Tibial artery (tissue), 4 donors: ENCODE measurements at regions not wholly inside any gene's neighbourhood (a gene's known extent, or its start where the extent isn't known, plus 50 kb on each side); places are given as distances from the start of the nearest gene placed in this dataset.
A peak's percentile ranks its signal among the peaks of the same experiment; 100 is the strongest.
"Not testable (repeated sequence)": the region's sequence is repeated elsewhere in the genome, so short reads cannot be mapped to it uniquely, and the experiment has no call there.

Experiments
- DNase-seq, 2 donors: peaks; one replicate each; pipeline ENCODE4 v3.0.0-alpha.2; 2019
- H3K27ac ChIP-seq, 2 donors: fragments of 200-600 bp; sonication (generic) in 1 of 2; 1 replicate in 1 of 2; 2 replicates in 1 of 2; pipeline ENCODE4 v1.5.1; 2018 to 2019; ENCODE audit warnings: mild to moderate bottlenecking in 1 of 2
- H3K27me3 ChIP-seq, 2 donors: fragments of 200-600 bp; sonication (generic) in 1 of 2; one replicate each; pipeline versions ENCODE4 v1.5.1 to v1.6.0; 2016 to 2019
- H3K36me3 ChIP-seq, 3 donors: fragments of 200-600 bp; sonication (generic) in 2 of 3; one replicate each; pipeline ENCODE4 v1.5.1; 2016 to 2019; ENCODE audit warnings: mild to moderate bottlenecking in 2 of 3
- H3K4me1 ChIP-seq, 4 donors: fragments of 200-600 bp; sonication (generic) in 2 of 4; 1 replicate in 3 of 4; 2 replicates in 1 of 4; pipeline ENCODE4 v1.5.1; 2016 to 2019
- H3K4me3 ChIP-seq, 2 donors: fragments of 200-600 bp; sonication (generic) in 1 of 2; 1 replicate in 1 of 2; 2 replicates in 1 of 2; pipeline ENCODE4 v1.5.1; 2018 to 2019; ENCODE audit warnings: mild to moderate bottlenecking in 2 of 2
- H3K9me3 ChIP-seq, 3 donors: fragments of 200-600 bp; sonication (generic) in 1 of 3; one replicate each; pipeline ENCODE4 v1.5.1; 2016 to 2019
- intact Hi-C: fragments of 100-400 bp; cut with DNase I; formaldehyde crosslinking; loops from one replicate; pipeline ENCODE4 v1.15.0; 2023; ENCODE audit warnings: low total_unique reads

DNA sequence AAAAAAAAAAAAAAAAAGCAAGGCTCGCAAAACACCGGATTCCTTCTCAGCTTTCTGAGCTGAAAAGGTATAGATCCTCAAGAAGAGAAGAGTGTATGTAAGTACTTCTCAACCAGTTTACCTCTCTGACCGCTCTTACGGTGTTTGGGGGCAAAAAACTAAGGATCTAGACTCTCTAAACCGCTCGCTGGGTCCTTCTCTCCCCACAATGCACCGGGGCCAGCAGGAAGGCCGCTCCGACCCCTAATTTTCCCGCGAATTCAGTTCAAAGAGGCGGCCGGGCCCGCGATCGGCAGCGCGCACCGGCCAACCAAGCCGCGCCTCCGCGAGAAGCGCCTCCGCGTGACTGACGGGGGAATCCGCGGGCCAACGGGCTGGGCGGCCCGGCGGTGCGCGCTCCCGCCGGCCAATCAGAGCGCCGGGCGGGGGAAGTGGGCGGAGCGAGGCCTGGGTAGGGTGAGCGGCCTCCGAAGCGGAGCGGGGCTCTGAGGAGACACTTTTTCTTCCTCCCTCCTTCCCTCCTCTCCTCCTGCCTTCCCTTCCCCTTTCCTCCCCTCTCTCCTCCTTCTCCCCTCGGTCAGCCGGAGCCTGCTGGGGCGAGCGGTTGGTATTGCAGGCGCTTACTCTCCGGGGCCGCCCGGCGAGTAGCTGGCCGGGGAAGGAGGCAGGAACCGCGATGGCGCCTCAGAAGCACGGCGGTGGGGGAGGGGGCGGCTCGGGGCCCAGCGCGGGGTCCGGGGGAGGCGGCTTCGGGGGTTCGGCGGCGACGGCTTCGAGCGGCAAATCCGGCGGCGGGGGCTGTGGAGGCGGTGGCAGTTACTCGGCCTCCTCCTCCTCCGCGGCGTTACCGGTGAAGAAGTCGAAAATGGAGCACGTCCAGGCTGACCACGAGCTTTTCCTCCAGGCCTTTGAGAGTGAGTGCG is 93.0 kb downstream of the CRLF3 start:
- H3K27me3 ChIP-seq, intact Hi-C loops, H3K36me3 ChIP-seq, H3K9me3 ChIP-seq: not testable (repeated sequence)
- peak; percentile 80 to 93 for DNase-seq
- H3K27ac ChIP-seq = peak overlapping the region; percentile 87 to 98
- H3K4me1 ChIP-seq = peaks cover 0 to 22% (median 3%) of the 10 kb centered on the region in 4 donors
- H3K4me3 ChIP-seq = peak overlapping the region; percentile 87 to 99

- Histone ChIP-seq H3K27ac (peak overlapping the region; percentile 87 to 98), H3K4me3 (peak overlapping the region; percentile 87 to 99), H3K4me1 (peaks cover 0 to 22% (median 3%) of the 10 kb centered on the region in 4 donors)
- H3K36me3 ChIP-seq, H3K9me3 ChIP-seq, intact Hi-C loops, H3K27me3 ChIP-seq: not testable (repeated sequence)
- peak in 1 of 2 donors; percentile 59 for DNase-seq
Measured at GRCh38 chr17:30730837-30731209, 93.7 kb downstream of the CRLF3 start.

DNA sequence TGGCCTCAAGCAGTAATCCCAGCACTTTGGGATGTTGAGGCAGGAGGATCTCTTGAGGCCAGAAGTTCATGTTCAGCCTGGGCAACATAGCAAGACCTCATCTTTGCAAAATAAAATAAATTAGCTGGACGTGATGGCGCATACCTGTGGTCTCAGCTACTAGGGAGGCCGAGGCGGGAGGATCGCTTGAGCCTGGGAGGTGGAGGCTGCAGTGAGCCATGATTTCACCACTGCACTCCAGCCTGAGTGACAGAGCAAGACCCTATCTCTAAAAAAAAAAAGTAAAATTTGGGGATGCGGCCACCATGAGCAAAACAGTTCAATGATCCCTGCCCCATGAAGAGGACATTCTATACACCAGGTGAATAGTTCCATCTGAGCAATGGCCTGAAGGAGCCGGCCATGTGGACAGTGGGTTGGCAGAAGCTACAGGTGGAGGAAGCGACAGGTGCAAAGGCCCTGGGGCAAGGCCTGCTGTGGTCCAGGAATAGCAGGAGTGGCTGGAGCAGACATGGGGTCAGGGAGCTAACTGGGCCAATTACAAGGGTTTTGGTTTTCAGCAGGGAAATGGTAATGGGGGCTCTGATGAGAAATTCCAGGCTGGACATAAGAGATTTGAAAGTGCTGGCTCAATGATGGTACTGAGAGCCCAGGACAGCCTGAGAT is 94.2 kb downstream of the CRLF3 start:
- DNase-seq = peak in 1 of 2 donors; percentile 57
- H3K27me3 ChIP-seq, intact Hi-C loops, H3K27ac ChIP-seq, H3K36me3 ChIP-seq, H3K4me3 ChIP-seq, H3K9me3 ChIP-seq: not testable (repeated sequence)
- peaks cover 0 to 22% (median 3%) of the 10 kb centered on the region in 4 donors for H3K4me1 ChIP-seq

- intact Hi-C loops, H3K9me3 ChIP-seq, H3K4me3 ChIP-seq, H3K27me3 ChIP-seq, H3K36me3 ChIP-seq, H3K27ac ChIP-seq: not testable (repeated sequence)
- peaks cover 0 to 22% (median 3%) of the 10 kb centered on the region in 4 donors for H3K4me1 ChIP-seq
- DNase-seq = peak in 1 of 2 donors; percentile 55
Measured at GRCh38 chr17:30729471-30730170, 94.9 kb downstream of the CRLF3 start.

DNA sequence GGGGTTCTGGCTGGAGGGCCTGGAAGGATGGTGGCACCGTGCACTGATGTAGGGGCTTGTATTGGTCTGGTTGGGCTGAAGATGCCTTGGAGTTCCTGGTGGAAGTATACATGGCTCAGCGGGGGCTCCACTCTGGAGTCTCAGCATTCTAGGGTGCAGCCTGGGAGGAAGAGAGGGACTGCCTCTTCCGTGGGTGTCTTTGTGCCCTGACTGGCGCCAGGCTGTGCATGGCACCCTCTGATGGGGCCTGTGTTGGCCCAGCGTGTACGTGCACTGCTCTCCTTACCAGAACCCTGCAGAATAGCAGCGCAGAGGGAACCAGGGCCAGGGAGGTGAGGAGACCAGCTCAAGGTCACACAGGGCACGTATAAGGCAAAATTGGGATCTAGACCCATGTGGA is 97.0 kb downstream of the CRLF3 start:
- H3K27ac ChIP-seq, H3K4me1 ChIP-seq: not testable (repeated sequence)

GRCh38 chr17:30726734-30727133 is 97.8 kb downstream of the CRLF3 start:
- H3K27me3 ChIP-seq, H3K4me1 ChIP-seq, intact Hi-C loops, H3K9me3 ChIP-seq, H3K4me3 ChIP-seq, H3K27ac ChIP-seq, H3K36me3 ChIP-seq: not testable (repeated sequence)
- DNase-seq = peak in 1 of 2 donors; percentile 42

More for the DNA sequence above, 97.0 kb downstream of the CRLF3 start:
- H3K27me3 ChIP-seq, H3K9me3 ChIP-seq, H3K36me3 ChIP-seq, H3K4me3 ChIP-seq, intact Hi-C loops: not testable (repeated sequence)
- peak in 1 of 2 donors; percentile 23 for DNase-seq

- DNase-seq, intact Hi-C loops, H3K4me3 ChIP-seq: not testable (repeated sequence)
Measured at GRCh38 chr17:30726310-30726709, 98.2 kb downstream of the CRLF3 start.

GRCh38 chr17:30724034-30724650 is 100.3 kb downstream of the CRLF3 start:
- H3K27me3 ChIP-seq, H3K27ac ChIP-seq, H3K4me3 ChIP-seq, H3K4me1 ChIP-seq, H3K9me3 ChIP-seq, intact Hi-C loops, H3K36me3 ChIP-seq: not testable (repeated sequence)
- DNase-seq = peak in 1 of 2 donors; percentile 55

More at GRCh38 chr17:30726310-30726709, 98.2 kb downstream of the CRLF3 start:
- not testable (repeated sequence) for H3K9me3 ChIP-seq, H3K36me3 ChIP-seq, H3K27me3 ChIP-seq, H3K4me1 ChIP-seq, H3K27ac ChIP-seq

DNA sequence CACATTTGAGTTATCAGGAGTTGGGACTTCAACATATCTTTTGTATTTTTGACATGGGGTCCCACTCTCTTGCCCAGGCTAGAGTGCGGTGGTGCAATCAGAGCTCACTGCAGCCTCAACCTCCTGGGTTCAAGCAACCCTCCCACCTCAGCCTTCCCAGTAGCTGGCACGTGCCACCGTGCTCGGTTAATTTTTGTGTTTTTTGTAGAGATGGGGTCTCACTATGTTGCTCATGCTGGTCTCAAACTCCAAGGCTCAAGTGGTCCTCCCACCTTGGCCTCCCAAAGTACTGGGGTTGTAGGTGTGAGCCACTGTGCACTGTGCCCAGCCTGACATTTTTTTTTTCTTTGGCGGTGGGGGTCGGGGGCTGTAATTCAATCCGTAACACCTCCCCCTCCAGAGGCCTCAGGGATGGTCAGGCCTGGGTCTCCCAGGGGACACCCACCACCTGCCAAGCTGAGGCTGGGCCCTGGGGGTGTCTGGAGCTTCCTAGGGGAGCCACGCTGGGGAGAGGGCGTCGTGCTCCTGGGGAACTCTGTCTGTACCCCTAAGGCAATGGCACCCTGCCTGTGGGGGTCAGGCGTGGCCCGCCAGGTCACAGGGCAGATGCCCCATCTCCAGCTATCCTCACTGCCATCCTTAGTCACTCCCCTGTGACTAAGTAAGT is 102.2 kb downstream of the CRLF3 start:
- not testable (repeated sequence) for H3K36me3 ChIP-seq
- DNase-seq = peak in 1 of 2 donors; percentile 55

DNA sequence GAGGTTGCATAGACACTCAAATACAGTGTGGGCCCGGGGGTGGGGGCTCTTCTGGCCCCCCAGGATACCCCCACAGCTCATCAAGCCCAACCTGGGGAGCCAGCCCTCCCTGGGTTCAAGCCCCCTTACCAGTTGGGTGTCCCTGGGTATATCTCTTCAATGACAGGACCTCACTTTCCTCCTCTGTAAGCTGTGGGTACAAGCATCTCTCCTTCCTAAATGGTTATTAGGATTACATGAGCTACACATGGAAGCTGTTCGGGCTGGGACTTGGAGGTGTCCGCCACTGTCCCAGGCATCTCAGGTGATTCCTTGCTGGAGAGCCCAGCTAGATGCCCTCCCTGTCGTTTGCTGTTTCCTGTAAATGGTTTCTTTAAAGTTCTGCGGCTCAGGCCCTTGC is 103.5 kb downstream of the CRLF3 start:
- H3K36me3 ChIP-seq, H3K9me3 ChIP-seq, intact Hi-C loops, H3K4me1 ChIP-seq, H3K27me3 ChIP-seq, H3K27ac ChIP-seq, H3K4me3 ChIP-seq: not testable (repeated sequence)
- peak in 1 of 2 donors; percentile 42 for DNase-seq

More for the DNA sequence above, 102.2 kb downstream of the CRLF3 start:
- H3K4me3 ChIP-seq, H3K27ac ChIP-seq, H3K27me3 ChIP-seq, H3K4me1 ChIP-seq, H3K9me3 ChIP-seq, intact Hi-C loops: not testable (repeated sequence)
